Mesothelial cell of epicardium (in vitro differentiated cells): ENCODE measurements at regions not wholly inside any gene's neighbourhood (a gene's known extent, or its start where the extent isn't known, plus 50 kb on each side); places are given as distances from the start of the nearest gene placed in this dataset.

ENCODE experiments used
- DNase-seq, 2 experiments: peaks; one replicate each; pipeline ENCODE4 v3.0.0; 2021; ENCODE audit warnings: low spot score in 2 of 2; ENCODE audit not compliant: unreplicated experiment in 2 of 2
- H3K27ac Mint-ChIP-seq: 2 replicates; pipeline ENCODE4 v1.8.0; 2021; ENCODE audit warnings: mixed read lengths
- H3K27me3 Mint-ChIP-seq: 2 replicates; pipeline ENCODE4 v1.8.0; 2021; ENCODE audit warnings: low read depth, mixed read lengths
- H3K36me3 Mint-ChIP-seq: 2 replicates; pipeline ENCODE4 v1.8.0; 2021; ENCODE audit warnings: mixed read lengths
- H3K4me1 Mint-ChIP-seq: 2 replicates; pipeline ENCODE4 v1.8.0; 2021; ENCODE audit warnings: mixed read lengths
- H3K4me3 Mint-ChIP-seq: 2 replicates; pipeline ENCODE4 v1.8.0; 2021; ENCODE audit warnings: mild to moderate bottlenecking, moderate library complexity, mixed read lengths
- H3K9me3 Mint-ChIP-seq: 2 replicates; pipeline ENCODE4 v1.8.0; 2021; ENCODE audit warnings: mixed read lengths
- CTCF ChIP-seq: fragments of 200-600 bp; sonication (generic); IDR thresholded peaks from one replicate; pipeline ENCODE4 v1.5.0; 2021; ENCODE audit warnings: antibody characterized with exemption; ENCODE audit not compliant: unreplicated experiment

GRCh38 chr7:46015107-46015868 is 94.2 kb upstream of the IGFBP3 start:
- H3K27me3 Mint-ChIP-seq: no peaks in the 10 kb centered on the region
- TF ChIP-seq CTCF: no peak
- no peak overlapping the region for H3K4me3 Mint-ChIP-seq
- DNase-seq: no peak
- H3K4me1 Mint-ChIP-seq: peaks cover 15% of the 10 kb centered on the region
- H3K36me3 Mint-ChIP-seq: no peaks in the 10 kb centered on the region
- H3K9me3 Mint-ChIP-seq: peaks cover 24% of the 10 kb centered on the region
- no peak overlapping the region for H3K27ac Mint-ChIP-seq

- H3K4me3 Mint-ChIP-seq: no peak overlapping the region
- peaks cover 5% of the 10 kb centered on the region for H3K9me3 Mint-ChIP-seq
- no peak for TF ChIP-seq CTCF
- H3K27ac Mint-ChIP-seq: no peak overlapping the region
- no peaks in the 10 kb centered on the region for H3K36me3 Mint-ChIP-seq
- peaks cover 15% of the 10 kb centered on the region for H3K4me1 Mint-ChIP-seq
- no peak for DNase-seq
- no peaks in the 10 kb centered on the region for H3K27me3 Mint-ChIP-seq
Measured at GRCh38 chr7:46011501-46011900, 90.4 kb upstream of the IGFBP3 start.

- H3K36me3 Mint-ChIP-seq: no peaks in the 10 kb centered on the region
- TF ChIP-seq CTCF: no peak
- H3K4me1 Mint-ChIP-seq: peaks cover 15% of the 10 kb centered on the region
- H3K27me3 Mint-ChIP-seq: no peaks in the 10 kb centered on the region
- DNase-seq: no peak
- H3K4me3 Mint-ChIP-seq: no peak overlapping the region
- H3K9me3 Mint-ChIP-seq: peaks cover under 1% of the 10 kb centered on the region
- H3K27ac Mint-ChIP-seq: no peak overlapping the region
Measured at GRCh38 chr7:46011059-46011458, 90.0 kb upstream of the IGFBP3 start.

GRCh38 chr7:46009211-46009610 is 88.1 kb upstream of the IGFBP3 start:
- peaks cover 13% of the 10 kb centered on the region for H3K4me1 Mint-ChIP-seq
- H3K27ac Mint-ChIP-seq: peak overlapping the region; percentile 22
- no peaks in the 10 kb centered on the region for H3K36me3 Mint-ChIP-seq
- no peaks in the 10 kb centered on the region for H3K9me3 Mint-ChIP-seq
- no peak for TF ChIP-seq CTCF
- no peak overlapping the region for H3K4me3 Mint-ChIP-seq
- no peak for DNase-seq
- no peaks in the 10 kb centered on the region for H3K27me3 Mint-ChIP-seq

- no peaks in the 10 kb centered on the region for H3K27me3 Mint-ChIP-seq
- H3K27ac Mint-ChIP-seq: no peak overlapping the region
- TF ChIP-seq CTCF: no peak
- peaks cover 10% of the 10 kb centered on the region for H3K9me3 Mint-ChIP-seq
- peaks cover 13% of the 10 kb centered on the region for H3K4me1 Mint-ChIP-seq
- DNase-seq: no peak
- H3K4me3 Mint-ChIP-seq: no peak overlapping the region
- H3K36me3 Mint-ChIP-seq: no peaks in the 10 kb centered on the region
Measured at GRCh38 chr7:46007990-46008643, 87.0 kb upstream of the IGFBP3 start.
